Activated naive CD8-positive, alpha-beta T cell treated with anti-CD3 and anti-CD28 coated beads, Interleukin-2, amount 50 U/mL, for 16 hours (primary cell): ENCODE measurements at regions not wholly inside any gene's neighbourhood (a gene's known extent, or its start where the extent isn't known, plus 50 kb on each side); places are given as distances from the start of the nearest gene placed in this dataset.
A peak's percentile ranks its signal among the peaks of the same experiment; 100 is the strongest.

ENCODE experiments used
- DNase-seq: peaks from one replicate; pipeline ENCODE4 v3.0.0-alpha.2; 2020; ENCODE audit warnings: low read depth, low spot score

GRCh38 chrX:39758791-39759525 is 338.8 kb downstream of the BCOR start:
- DNase-seq, result no peak

- DNase-seq, result no peak
Measured at GRCh38 chrX:39759526-39760224, 338.1 kb downstream of the BCOR start.

GRCh38 chrX:39760930-39761329 is 336.8 kb downstream of the BCOR start:
- DNase-seq, result no peak

- DNase-seq, result no peak
Measured at GRCh38 chrX:39762266-39762841, 335.4 kb downstream of the BCOR start.

GRCh38 chrX:39764441-39764914 is 333.3 kb downstream of the BCOR start:
- no peak for DNase-seq

GRCh38 chrX:39765327-39765726 is 332.4 kb downstream of the BCOR start:
- DNase-seq, result no peak

DNA sequence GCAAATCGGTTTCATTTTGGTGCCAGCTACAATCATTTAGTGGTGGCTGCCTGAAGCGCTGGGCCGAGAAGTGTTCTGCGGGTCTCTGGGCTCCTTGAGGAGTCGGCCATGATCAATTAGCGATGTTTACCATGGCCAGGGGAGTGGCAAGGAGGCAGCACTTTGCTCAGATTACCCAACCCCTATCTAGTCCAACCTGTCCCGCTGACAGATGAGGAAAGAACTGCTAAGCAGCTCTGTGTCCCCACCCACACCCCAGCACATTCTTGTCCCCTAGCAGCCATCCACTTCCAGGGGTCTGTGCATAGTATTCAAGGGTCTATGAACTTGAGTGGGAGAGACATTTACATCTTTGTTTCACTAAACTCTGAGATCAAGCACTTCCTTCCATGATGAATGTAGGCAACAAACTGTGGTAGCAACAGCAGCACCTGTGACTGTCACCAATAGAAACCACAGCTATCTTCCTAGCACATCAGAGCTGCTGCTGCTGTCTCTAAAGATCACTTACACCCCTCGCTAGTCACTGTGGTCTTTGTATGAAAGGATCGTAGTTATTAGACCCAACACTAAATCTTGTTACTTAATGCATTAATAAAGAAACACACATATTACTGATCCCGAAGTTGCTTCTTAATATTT is 331.6 kb downstream of the BCOR start:
- no peak for DNase-seq

DNA sequence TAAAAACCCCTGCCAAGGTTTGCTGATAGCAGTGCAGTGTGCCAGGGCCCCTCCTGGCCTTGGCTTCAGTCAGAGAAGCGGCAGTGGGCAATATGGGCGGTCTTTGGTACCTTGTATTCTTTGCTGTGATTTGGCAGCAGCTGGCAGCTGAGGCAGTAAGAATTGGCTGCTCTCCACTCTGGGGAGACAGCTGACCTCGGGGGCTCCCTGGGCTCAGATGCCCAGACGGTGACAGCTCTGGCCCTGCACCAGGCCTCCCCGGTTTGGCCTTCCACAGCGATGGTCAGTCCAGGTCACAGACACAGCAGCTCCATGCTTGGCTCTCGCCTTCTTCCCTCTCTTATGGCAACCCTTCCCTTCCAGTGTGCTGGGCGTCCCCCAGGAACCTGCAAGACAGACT is 330.9 kb downstream of the BCOR start:
- no peak for DNase-seq

GRCh38 chrX:39767446-39767845 is 330.3 kb downstream of the BCOR start:
- DNase-seq, result no peak

DNA sequence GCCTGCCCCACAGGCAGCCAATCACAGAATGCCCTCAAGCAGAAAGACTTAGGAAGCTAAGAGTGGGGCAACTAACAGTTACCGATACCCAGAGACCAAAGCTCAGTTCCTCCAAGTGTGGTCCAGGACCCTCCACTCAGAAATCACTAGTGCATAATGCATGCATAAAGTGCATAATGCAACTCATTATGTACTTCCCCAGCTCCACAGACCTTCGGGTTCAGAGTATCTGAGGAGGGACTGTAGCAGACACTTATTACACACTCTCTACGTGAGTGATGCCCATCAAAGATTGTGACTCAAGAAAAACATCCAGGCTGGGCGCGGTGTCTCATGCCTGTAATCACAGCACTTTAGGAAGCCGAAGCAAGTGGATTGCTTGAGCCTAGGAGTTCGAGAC is 328.0 kb downstream of the BCOR start:
- no peak for DNase-seq

DNA sequence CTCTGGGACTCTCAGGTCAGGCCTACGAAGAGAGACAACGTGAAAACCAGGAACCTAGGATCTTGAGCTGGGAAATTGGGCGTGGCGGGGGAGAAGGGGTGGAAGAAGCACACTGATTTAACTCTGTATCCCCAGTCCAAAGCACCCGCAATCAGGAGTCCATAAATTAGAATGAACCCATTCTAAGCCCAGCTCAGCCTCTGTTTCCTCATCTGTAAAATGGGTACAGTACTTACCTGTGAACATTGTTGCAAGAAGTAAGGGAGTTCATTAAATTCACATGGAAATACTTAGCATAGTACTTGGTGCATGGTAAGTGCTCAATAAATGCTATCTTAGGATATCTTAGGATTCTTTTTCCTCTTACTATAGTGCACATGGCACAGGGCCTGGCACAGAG is 326.7 kb downstream of the BCOR start:
- DNase-seq, result no peak

DNA sequence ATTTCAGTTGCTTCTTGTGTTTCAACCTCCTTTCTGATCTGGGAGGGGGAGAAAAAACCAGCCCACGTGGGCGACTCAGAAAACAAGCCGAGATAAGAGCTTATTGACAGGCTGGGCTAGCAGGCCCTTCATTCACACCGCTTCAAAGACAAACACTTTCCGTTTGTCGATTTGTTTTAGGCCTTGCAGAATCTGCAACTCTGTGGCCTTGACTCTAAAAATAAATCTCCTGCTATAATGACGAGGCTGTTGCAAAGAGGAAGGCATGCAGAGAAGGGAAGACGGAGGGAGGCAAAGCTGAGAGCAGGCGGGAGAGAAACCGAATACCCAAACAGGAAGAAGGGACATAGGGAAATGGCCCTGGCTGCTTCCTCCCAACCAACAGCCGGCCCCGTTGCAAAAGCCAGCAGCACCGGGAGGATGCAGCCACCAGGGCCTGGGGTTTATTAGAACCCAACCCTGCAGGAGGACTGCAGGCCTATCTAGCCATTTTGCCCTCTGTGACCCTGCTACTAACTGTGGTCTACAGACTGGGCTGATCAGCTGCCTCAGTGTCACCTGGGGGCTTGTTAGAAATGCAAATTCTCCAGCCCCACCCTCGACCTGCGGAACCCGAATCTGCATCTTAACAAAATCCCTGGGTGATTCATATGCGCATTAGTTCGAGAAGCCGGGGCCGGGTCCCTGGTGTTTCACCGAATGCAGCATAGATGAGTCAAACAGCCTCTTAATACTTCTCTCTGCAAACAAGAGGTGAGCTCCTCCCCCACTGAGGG is 325.5 kb downstream of the BCOR start:
- peak; percentile 15 for DNase-seq

DNA sequence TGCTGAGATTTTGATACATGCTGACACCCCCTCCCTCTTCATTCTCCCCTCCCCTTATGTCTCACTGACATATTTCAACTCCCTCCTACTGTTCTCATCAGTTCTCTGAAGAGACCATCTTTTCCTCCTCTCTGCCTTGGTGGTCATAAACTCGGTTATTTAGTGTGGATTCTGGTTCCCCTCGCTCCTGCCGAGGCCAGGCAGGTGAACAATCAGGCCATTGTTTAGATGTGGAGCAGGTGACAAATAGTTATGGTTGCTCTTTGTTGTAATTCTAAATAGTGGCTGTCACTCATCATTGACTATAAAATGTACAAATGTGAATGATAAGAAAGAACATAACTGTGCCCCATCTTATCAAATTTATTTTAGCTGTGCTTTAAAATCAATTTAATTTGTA is 324.6 kb downstream of the BCOR start:
- DNase-seq, result no peak

- DNase-seq, result no peak
Measured at GRCh38 chrX:39773923-39774773, 323.6 kb downstream of the BCOR start.

DNA sequence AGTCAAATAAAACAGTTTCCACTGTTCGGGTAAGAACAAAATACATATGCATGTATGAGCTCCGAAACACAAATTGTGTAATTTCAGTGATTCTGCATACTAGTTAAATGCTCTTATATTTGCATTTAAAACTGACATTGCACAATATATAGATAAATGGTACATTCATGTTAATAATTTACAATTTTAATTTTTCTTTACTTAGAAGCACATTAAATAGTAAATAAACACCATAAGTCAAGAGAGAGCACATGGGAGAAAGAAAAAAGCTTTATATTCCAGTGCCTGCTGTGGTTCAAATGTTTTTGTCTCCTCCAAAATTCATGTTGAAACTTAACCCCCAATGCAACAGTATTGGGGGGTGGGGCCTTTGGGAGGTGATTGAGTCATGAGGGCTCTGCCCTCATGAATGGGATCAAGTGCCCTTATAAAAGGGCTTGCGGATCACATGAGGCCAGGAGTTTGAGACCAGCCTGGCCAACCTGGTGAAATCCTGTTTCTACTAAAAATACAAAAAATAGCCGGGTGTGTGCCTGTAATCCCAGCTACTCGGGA is 322.9 kb downstream of the BCOR start:
- no peak for DNase-seq

- DNase-seq, result no peak
Measured at GRCh38 chrX:39777623-39778025, 320.1 kb downstream of the BCOR start.

DNA sequence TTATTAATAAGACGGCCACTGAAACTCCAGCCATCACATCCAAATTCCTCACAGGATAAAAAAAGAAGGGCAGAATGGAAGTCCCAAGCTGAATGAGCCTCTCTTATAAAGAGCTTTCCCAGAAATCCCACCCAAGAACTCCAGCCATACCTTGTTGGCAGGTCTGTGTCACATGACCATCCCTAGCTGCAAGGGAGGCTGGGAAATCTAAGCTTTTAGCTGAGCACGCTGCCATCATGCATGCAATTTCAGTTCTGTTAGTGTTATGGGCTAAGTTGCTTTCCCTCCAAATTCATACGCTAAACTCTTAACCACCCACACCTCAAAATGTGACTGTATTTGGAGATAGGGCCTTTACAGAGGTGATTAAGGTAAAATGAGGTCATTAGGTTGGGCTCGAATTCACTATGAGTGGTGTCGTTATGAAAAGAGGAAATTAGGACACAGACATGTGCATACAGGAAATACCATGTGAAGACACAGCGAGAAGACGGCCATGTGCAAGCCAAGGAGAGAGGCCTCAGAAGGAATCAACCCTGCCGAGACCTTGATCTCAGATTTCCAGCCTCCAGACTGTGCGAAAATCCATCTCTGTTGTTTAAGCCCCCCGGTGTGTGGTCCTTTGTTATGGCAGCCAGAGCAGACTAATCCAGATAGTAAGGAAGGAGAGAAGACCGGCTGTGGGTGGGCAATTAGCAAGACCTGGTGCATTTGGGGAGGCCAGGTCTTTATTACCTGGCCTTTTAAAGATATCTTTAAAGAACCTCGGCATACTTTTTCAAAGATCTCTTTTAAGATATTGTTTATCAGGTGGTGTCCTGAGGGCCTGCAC is 317.6 kb downstream of the BCOR start:
- no peak for DNase-seq

DNA sequence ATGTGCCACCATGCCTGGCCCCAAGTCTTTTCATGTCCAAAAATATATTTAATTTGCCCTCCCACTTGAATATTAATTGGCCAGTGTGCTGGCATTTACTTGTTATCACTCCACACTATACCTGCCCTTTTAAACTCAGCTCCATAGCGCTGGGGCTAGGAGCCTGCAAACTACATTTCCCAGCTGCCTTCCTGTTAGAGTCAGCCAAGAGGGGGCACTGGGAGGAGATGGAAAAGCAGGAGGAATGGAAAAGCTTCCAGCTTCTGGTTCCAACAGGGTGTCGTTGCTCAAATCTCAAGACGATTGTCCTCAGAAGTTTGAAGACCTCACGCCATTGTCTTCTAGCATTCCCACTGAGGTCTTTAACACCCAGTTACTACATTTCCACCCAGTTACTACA is 315.5 kb downstream of the BCOR start:
- no peak for DNase-seq

- no peak for DNase-seq
Measured at GRCh38 chrX:39787999-39788398, 309.8 kb downstream of the BCOR start.
